Esophagus squamous epithelium (tissue), 5 donors: ENCODE measurements at regions not wholly inside any gene's neighbourhood (a gene's known extent, or its start where the extent isn't known, plus 50 kb on each side); places are given as distances from the start of the nearest gene placed in this dataset.

ENCODE experiments used
- DNase-seq: peaks from one replicate; lab custom pipeline; 2025; lab: John Stamatoyannopoulos, UW
- H3K27ac ChIP-seq, 4 donors: fragments of 200-600 bp; sonication (generic); one replicate each; pipeline ENCODE4 v1.5.1; 2016 to 2019; ENCODE audit warnings: mild to moderate bottlenecking in 1 of 4
- H3K27me3 ChIP-seq, 4 donors: fragments of 200-600 bp; sonication (generic); 1 replicate in 3 of 4; 2 replicates in 1 of 4; pipeline versions ENCODE4 v1.5.1 to v1.6.0; 2017 to 2021; ENCODE audit warnings: antibody characterized with exemption in 1 of 4
- H3K36me3 ChIP-seq, 3 donors: fragments of 200-600 bp; sonication (generic); one replicate each; pipeline ENCODE4 v1.5.1; 2016 to 2019
- H3K4me1 ChIP-seq, 3 donors: fragments of 200-600 bp; sonication (generic); one replicate each; pipeline ENCODE4 v1.5.1; 2017 to 2019
- H3K4me3 ChIP-seq, 4 donors: fragments of 200-600 bp; sonication (generic); 1 replicate in 3 of 4; 2 replicates in 1 of 4; pipeline ENCODE4 v1.5.1; 2016 to 2019; ENCODE audit warnings: mild to moderate bottlenecking in 2 of 4, moderate library complexity in 1 of 4
- H3K9me3 ChIP-seq, 3 donors: fragments of 200-600 bp; sonication (generic); one replicate each; pipeline ENCODE4 v1.5.1; 2016 to 2019
- POLR2A ChIP-seq, 4 donors: fragments of 450-650 bp; IDR thresholded peaks; one replicate each; pipeline ENCODE4 v1.6.1; 2017; ENCODE audit warnings: antibody characterized with exemption in 4 of 4, mild to moderate bottlenecking in 4 of 4, moderate library complexity in 3 of 4
- WGBS, 2 donors: methylation state at CpG; one replicate each; pipeline ENCODE4 v1.1.5; 2018; 5-methylcytosine and 5-hydroxymethylcytosine counted together
- intact Hi-C: fragments of 100-400 bp; cut with DNase I; formaldehyde crosslinking; loops from one replicate; pipeline ENCODE4 v1.15.0; 2022
- TF ChIP-seq, protein P1 (sequence below), 6 experiments: fragments of 450-650 bp in 4 of 6; fragments of 200-600 bp in 2 of 6; sonication (generic) in 2 of 6; IDR thresholded peaks; one replicate each; pipeline ENCODE4 v1.5.1; 2016 to 2019; ENCODE audit warnings: antibody characterized with exemption in 6 of 6, mild to moderate bottlenecking in 4 of 6, moderate library complexity in 4 of 6
- donor health status: DM: yes; HTN: yes; CAD: no.

DNA sequence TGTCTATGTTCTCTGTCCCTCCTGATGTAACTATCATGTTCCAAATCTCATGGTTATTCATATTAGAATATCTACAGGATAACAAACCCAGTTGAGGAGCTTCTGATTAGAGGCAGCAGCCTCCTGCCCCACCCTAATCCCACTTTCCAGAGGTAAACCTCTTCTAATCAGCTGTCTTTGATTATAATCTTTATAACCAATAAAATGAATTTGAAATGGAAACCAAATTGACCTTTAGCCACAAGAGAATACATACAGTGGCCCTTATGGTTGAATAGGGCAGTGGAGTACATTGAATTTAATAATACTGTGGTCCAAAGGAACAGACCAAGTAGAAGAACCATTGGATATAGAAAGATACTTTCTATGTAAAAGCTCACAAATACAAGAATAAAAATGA is 281.3 kb upstream of the UMPS start:
- TF ChIP-seq POLR2A (IDR thresholded peaks at IDR 0.05) = no peak
- TF ChIP-seq, protein P1, sequence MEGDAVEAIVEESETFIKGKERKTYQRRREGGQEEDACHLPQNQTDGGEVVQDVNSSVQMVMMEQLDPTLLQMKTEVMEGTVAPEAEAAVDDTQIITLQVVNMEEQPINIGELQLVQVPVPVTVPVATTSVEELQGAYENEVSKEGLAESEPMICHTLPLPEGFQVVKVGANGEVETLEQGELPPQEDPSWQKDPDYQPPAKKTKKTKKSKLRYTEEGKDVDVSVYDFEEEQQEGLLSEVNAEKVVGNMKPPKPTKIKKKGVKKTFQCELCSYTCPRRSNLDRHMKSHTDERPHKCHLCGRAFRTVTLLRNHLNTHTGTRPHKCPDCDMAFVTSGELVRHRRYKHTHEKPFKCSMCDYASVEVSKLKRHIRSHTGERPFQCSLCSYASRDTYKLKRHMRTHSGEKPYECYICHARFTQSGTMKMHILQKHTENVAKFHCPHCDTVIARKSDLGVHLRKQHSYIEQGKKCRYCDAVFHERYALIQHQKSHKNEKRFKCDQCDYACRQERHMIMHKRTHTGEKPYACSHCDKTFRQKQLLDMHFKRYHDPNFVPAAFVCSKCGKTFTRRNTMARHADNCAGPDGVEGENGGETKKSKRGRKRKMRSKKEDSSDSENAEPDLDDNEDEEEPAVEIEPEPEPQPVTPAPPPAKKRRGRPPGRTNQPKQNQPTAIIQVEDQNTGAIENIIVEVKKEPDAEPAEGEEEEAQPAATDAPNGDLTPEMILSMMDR (IDR thresholded peaks at IDR 0.05) = no peak
- intact Hi-C loops = no loop called here
- H3K4me1 ChIP-seq = no peaks in the 10 kb centered on the region
- no peak for DNase-seq
- H3K4me3 ChIP-seq = no peak overlapping the region
- H3K9me3 ChIP-seq = no peaks in the 10 kb centered on the region
- no peak overlapping the region for H3K27ac ChIP-seq
- no peaks in the 10 kb centered on the region for H3K27me3 ChIP-seq
- no peaks in the 10 kb centered on the region for H3K36me3 ChIP-seq

DNA sequence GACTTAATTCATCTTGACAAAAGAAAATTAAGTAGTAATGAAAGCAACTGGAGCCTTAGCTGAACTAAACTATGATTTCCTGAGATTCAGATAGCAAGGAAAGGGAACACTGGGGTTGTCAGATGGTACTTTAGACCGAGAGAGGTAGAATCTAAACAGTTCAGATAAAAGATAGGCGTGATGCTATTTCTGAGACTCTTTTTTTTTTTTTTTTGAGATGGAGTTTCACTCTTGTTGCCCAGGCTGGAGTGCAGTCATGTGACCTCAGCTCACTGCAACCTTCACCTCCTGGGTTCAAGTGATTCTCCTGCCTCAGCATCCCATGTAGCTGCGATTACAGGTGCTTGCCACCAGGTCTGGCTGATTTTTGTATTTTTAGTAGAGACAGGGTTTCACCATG is 279.9 kb upstream of the UMPS start:
- Histone ChIP-seq H3K36me3 (no peaks in the 10 kb centered on the region), H3K27ac (no peak overlapping the region), H3K4me3 (no peak overlapping the region), H3K9me3 (no peaks in the 10 kb centered on the region), H3K27me3 (no peaks in the 10 kb centered on the region), H3K4me1 (no peaks in the 10 kb centered on the region)
- no peak for TF ChIP-seq POLR2A (IDR thresholded peaks at IDR 0.05)
- TF ChIP-seq, protein P1 (IDR thresholded peaks at IDR 0.05) = no peak
- WGBS, 2 donors = 83 to 86% methylated on average over 3 of the region's 3 CpGs
- intact Hi-C loops = no loop called here
- DNase-seq = no peak

DNA sequence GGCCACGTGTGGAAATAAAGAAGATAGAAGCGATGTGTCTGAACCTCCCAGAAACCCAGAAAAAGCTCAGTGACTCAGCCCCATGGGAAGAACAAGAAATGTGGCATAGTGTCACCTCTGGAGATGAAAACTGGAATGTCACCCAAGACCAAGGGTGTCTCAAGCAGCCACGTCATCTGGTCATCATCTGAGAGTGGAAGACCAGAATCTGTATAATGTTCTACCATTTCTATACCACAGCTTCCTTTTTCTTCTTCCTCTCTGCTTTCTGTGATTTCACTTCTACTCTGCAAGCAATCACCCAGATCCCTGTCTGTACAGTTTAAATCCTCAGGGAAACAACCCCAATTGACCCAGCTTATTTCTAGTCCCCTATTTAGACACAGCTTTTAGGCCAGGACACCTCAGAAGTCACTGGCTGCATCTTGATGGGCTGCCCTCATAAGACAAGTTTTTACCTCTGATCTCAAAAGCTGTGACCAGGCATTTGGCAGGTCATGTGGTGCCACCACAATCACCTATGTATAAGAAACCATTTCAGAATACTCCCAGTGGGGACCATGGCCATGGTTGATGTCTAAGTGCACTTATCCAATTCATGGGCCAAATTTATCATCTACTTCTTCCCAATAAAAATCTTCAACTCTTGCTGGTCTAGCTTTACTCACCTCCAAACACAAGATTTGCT is 278.5 kb upstream of the UMPS start:
- Histone ChIP-seq H3K27me3 (no peaks in the 10 kb centered on the region), H3K27ac (no peak overlapping the region), H3K36me3 (no peaks in the 10 kb centered on the region), H3K4me1 (no peaks in the 10 kb centered on the region), H3K4me3 (no peak overlapping the region), H3K9me3 (no peaks in the 10 kb centered on the region)
- no peak for DNase-seq
- intact Hi-C loops = no loop called here
- WGBS, 2 donors = 78 to 91% methylated on average over 3 of the region's 3 CpGs
- TF ChIP-seq POLR2A (IDR thresholded peaks at IDR 0.05) = no peak
- TF ChIP-seq, protein P1 (IDR thresholded peaks at IDR 0.05) = no peak

DNA sequence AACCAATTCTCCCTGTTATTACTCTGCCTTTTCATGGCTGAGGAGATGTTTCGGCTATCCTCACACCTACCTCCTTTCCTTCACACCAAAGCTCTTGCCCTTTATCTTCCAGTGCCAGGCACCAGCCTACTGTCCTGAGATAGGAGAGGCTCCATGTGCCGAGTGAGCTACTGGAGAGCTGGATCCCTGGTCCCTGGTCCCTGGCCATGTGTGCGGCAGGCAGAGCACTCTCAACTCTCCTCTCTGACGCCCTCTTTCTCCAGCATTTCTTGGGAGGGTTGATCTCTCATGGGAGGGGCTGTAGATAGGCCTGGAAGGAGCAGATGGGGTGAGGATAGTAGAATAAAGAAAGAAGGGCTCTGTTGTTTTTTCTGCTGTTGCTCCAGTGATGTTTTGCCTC is 277.1 kb upstream of the UMPS start:
- no peak for DNase-seq
- no peaks in the 10 kb centered on the region for H3K4me1 ChIP-seq
- H3K27me3 ChIP-seq = no peaks in the 10 kb centered on the region
- intact Hi-C loops = no loop called here
- H3K4me3 ChIP-seq = no peak overlapping the region
- H3K27ac ChIP-seq = no peak overlapping the region
- TF ChIP-seq, protein P1 (IDR thresholded peaks at IDR 0.05) = no peak
- no peak for TF ChIP-seq POLR2A (IDR thresholded peaks at IDR 0.05)
- no peaks in the 10 kb centered on the region for H3K36me3 ChIP-seq
- WGBS, 2 donors = 74 to 86% methylated on average over 1 to 4 of the region's 4 CpGs
- H3K9me3 ChIP-seq = no peaks in the 10 kb centered on the region

DNA sequence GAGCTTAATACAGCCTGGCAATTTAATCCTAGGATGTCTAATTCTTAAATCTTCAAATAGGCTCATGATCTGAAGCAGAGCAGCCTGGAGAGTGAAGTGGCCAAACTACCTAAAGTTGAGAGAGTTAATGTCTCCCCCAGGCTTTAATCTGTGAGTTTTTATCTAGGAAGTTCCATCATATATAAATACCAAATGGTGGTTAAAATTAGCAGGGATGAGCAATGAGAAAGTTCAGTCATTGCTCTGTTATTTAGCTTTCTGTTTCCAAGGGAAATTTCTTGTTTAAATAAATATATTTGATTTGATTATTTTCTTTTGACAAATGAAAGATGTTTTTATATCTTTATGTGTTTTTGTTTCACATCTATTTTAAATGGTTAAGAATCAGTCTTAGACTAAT is 274.4 kb upstream of the UMPS start:
- no peaks in the 10 kb centered on the region for H3K36me3 ChIP-seq
- no peak overlapping the region for H3K4me3 ChIP-seq
- no peak overlapping the region for H3K27ac ChIP-seq
- H3K27me3 ChIP-seq = no peaks in the 10 kb centered on the region
- intact Hi-C loops = no loop called here
- no peak for TF ChIP-seq POLR2A (IDR thresholded peaks at IDR 0.05)
- TF ChIP-seq, protein P1 (IDR thresholded peaks at IDR 0.05) = no peak
- no peaks in the 10 kb centered on the region for H3K4me1 ChIP-seq
- DNase-seq = no peak
- H3K9me3 ChIP-seq = no peaks in the 10 kb centered on the region
